NCI-H82 treated with DMSO at 0.1 percent for 48 hours (cell line): ENCODE measurements at regions not wholly inside any gene's neighbourhood (a gene's known extent, or its start where the extent isn't known, plus 50 kb on each side); places are given as distances from the start of the nearest gene placed in this dataset.
"Not testable (repeated sequence)": the region's sequence is repeated elsewhere in the genome, so short reads cannot be mapped to it uniquely, and the experiment has no call there.

Experiments used
- DNase-seq: peaks from one replicate; lab custom pipeline; 2025; ENCODE audit not compliant: unreplicated experiment; lab: John Stamatoyannopoulos, UW

DNA sequence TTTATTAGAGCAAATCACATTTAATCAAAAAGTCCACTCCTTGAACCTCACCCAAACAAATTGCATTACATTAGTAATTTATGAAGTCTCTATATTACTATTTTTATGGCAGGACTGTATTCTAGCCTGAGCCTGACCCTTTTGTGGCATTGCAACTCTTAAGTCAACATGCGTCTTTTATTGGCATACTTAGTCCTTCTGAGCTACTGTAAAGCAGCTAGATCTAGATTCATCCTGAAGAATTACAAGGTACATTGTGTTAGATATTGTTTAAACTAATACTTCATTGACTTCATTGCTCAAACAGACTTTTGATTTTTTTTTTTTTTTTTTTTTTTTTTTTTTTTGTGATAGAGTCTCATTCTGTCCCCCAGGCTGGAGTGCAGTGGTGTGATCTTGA is 1842.5 kb upstream of the CDH9 start:
- no peak for DNase-seq

DNA sequence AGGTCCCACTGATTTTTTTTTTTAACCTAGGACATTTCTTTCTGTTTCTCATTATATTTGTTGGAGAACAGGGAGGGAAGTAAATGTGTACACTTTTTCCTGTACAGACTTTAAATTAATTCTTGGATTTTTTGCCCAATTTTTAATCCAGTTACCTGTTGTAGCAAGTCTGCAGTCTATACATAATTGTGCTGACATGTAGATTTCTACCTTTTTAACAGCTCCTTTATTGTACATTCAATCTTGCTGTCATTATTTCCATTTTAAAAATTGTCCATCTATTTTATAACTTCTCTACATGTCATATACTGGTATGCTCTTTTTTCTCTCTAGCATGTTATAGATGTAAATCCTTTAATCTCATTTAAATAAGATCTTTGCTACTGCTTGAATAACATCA is 1838.7 kb upstream of the CDH9 start:
- no peak for DNase-seq

DNA sequence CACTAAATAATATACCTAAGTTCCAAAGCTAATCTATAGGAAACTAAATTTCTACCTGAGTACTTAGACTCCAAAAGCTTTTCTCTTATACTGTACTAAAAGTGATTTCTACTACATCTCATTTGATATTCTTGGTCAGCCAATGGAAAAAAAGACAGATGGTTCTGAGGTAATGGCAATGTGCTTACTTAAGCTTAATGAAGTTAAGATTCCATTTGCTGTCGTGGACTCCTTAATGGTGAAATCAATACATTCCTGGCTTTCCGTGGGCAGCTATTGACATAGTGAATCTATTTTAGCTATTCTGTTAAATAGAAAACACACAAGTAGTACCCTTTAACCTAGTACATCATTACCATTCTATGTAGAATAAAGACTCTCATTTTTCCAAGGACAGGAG is 1825.6 kb upstream of the CDH9 start:
- peak; percentile 10 for DNase-seq

DNA sequence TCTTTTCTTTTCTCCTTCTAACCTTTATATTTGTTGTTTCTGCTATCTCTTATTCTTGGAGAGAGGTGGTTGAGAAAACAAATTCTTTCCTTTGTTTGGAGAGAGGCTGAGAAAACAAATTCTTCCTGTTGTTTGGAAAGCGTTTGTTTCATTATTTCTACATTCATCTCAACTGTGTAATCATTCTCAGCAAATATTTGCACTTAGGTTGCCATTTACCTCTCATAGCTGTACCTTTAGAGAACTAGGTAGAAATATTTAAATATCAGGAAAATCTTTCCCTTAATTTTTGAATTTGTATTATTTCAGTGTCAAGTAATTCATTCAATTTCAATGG is 1824.4 kb upstream of the CDH9 start:
- no peak for DNase-seq

DNA sequence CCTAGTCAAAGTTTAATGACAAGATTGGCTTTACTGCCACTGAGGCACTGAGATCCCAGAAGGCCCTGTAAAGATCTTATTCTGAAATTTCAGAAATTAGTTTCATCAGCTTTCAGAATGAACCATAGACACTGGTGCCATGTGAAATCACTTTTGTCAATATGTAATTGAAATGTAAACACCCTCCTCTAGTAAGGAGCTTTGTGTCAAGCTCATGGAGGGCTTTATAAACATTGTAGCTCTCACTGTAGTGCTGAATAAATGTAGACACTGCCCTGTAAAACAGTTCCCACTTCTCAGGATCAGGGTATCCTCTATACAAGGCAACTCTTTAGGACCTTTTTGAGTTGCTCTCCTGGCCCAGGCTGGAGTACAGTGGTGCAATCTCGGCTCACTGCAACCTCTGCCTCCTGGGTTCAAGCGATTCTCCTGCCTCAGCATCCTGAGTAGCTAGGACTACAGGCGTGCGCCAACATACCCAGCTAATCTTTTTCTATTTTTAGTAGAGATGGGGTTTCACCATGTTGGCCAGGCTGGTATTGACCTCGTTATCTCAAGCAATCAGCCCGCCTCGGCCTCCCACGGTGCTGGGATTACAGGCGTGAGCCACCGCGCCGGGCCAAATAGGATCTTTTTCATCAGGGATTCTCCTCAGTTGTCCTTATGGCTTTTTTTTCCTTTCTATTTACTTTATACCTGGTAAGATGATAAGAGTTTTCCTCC is 1823.9 kb upstream of the CDH9 start:
- DNase-seq: no peak

DNA sequence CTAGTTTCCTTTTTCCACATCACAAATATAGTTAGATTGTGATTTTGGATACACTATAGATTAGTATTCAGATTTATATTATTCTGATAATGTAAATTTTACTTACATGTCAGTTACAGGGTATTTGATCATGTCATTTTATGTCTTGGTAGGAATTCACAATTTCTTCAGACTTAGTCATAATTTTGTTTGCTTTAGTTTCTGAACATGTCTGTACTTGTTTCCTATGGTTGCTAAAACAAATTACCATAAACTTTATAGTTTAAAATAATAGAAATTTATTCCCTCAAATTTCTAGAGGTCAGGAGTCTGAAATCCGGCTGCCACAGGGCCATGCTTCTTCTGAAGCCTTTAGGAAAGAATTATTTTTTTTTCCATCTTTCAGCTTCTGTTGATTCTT is 1817.2 kb upstream of the CDH9 start:
- DNase-seq: no peak

DNA sequence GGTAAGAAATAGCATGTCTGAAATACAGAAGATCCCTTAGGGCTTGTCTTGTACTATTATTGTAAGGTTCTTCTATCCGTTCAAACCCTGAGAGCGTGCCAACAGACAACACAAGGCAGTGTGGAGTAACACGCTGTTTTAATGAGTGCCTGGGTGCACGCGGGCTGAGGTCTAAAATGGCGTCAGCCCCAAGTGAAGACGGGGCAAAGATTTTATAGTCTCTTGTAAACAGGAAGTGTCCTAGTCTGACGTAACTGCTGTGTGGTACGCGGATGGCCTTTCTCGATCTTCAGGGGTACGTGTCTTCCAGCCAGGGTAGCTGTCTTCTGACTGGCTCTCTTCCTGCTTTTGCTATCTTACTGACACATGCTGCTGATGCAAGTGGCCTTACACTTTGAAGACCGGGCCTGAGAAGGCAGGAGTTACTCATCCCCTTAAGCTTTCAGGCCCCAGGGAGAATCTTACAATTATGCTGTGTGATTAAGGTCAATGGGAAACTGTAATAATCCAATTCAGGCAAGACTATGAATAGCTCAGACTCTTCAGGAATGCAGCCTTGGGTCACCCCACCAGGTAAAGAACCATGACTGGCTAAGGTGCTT is 1812.0 kb upstream of the CDH9 start:
- DNase-seq: no peak

DNA sequence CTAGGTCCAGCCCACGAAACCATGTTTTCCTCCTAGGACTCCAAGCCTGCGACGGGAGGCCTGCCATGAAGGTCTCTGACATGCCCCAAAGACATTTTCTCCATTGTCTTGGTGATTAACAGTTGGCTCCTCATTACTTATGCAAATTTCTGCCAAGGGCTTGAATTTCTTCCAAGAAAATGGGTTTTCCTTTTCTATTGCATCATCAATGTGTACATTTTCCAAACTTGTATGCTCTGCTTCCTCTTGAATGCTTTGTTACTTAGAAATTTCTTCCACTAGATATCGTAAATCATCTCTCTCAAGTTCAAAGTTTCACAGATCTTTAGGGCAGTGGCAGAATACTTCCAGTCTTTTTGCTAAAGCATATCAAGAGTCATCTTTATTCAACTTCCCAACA is 1792.7 kb upstream of the CDH9 start:
- DNase-seq: no peak

DNA sequence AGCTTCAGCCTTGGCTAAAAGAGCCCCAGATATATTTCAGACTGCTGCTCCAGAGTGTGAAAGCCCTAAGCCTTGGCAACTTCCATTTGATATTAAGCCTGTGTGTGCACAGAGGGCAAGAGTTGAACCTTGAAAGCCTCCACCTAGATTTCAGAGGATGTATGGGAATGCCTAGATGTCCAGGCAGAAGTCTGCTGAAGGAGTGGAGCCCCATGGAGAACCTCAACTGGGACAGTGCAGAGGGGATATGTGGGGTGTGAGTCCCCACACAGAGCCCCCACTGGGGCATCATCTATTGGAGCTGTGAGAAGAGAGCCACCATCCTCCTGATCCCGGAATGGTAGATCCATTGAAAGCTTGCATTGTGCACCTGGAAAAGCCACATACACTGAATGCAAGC is 1784.8 kb upstream of the CDH9 start:
- DNase-seq: no peak

DNA sequence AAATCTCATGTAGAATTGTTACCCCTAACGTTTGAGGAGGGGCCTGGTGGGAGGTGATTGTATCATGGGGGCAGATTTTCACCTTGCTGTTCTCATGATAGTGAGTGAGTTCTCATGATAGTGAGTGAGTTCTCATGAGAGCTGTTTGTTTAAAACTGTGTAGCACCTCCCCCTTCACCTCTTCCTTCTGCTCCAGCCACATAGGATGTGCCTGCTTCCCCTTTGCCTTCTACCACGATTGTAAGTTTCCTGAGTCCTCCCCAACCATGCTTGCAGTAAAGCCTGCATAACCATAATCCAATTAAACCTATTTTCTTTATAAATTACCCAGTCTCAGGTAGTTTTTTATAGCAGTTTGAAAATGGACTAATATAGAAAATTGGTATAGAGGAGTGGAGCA is 1783.7 kb upstream of the CDH9 start:
- DNase-seq: no peak

DNA sequence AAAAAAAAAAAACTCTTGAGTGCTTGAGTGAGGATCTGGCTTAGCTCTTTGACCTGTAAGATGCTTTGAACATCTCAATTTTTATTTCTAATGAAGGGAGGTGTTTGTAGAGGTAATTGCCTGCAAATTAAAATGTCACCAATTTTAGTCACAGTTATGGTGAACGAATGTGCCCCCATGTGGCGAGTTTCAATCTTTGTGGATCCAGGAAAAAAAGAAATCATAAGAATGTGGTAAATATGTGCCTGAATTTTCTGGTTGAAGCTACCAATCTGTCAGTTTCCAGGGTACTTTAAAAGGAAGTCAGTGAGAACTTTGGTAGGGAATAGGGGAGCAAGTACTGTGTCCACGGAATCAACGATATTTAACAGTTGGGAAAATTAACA is 1772.4 kb upstream of the CDH9 start:
- no peak for DNase-seq

DNA sequence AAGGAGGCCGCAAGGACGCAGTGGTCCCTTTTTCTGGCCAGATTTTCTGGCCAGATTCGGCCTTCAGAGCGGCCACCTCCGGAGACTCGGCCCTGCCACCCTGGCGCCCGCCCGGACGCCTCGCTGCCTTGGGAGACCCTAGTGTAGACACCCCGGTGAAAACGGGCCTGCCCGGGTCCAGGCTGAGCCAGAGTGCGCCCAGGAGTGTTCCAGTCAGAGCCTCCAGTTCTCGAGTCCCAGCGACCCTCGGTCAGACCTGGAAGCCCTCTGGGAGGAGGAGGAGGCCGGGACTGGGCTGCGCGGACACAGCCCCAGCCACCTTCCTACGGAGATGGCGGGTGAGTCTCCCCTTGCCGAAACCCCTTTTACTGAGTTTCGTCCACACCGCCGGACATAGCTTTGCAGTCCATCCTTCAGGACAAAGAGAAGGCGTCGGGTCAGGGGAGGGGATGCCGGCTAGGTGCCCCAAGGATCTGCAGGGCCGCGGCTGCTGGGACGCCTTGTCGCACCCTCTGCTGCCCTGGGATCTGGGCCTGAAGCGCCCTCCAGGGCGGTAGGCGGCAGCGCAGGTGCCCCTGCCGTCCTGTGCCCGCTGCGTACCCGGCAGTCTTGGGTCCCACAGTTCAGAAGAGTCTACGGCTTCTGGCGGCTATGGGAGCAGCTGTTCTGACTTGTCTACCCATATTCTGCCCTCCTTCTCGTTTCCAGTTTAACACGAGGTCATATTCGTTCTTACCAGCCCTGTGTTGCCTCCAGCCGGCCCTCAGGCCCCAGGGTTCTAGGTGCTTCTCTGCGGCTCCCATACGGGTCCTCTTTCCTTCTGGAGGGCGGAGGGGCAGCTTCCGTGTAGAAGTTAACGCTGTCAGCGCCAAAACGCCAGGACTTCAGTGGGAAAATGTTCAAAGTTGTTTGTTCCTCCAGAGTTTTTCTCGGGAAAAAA is 1771.7 kb upstream of the CDH9 start:
- DNase-seq: no peak

DNA sequence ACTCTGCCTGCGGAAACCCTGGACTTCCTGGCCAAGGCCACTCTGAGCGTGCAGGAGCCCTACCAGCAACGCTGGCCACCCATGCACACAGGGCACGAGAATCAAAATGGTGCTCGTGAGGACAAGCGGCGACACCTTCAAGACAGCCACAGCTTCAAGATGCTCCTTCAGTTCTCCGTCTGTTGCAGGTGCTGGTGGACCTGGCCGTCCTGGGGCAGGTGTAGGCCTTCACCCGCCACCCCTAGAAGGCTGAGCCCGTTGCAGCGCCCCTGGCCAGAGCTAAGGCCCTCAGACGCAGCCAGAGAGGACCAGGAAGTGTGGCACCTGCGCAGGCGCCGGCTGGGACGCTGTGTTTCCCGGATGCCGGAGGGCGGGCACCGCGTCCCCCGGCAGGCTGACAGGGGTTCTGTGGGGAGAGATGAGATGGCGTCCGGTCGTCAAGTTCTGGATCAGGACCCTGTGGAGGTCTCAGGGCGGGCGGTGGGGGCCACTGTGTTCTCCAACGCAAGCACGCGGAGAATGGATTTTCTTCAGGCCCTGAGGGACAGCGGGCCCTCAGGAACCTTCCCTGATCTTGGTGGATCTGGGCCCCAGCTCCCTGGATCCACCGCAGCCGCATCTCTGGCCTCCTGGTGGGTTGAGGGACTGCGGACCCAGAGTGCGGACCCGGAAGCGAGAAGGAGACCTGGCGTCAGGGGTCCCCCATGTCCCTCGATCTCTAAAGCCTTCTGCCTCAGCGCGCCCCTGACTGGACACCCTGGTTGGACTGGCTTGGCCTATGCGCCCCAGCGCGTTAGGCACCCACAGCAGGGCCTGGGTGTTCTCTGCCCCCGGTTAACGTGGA is 1770.8 kb upstream of the CDH9 start:
- DNase-seq: no peak

DNA sequence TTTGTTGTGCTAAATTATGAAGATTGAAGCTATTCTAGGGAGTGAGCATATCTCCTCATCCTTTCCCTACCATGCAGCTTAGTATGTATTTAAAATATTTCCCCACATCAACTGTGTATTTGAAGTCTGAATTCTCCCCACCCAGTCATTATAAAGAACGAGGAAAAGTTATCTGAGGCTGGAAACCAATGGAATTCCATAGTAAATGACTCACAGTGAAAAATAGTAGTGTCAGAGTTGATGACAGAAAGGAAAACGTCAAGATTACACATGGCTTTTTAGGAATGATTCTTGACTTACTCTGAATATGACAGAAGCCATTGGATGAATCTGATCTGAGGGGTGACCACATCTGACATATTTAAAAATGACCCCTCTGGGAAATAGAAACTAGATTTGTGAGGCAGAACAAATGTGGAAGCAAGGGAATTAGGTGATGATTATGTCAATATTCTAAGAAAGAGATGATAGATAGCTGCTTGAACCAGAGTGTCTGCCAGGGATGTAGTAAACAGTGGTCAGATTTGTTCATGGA is 1768.9 kb upstream of the CDH9 start:
- DNase-seq: no peak

DNA sequence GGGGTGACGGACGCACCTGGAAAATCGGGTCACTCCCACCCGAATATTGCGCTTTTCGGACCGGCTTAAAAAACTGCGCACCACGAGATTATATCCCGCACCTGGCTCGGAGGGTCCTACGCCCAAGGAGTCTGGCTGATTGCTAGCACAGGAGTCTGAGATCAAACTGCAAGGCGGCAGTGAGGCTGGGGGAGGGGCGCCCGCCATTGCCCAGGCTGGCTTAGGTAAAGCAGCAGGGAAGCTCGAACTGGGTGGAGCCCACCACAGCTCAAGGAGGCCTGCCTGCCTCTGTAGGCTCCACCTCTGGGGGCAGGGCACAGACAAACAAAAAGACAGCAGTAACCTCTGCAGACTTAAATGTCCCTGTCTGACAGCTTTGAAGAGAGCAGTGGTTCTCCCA is 1760.6 kb upstream of the CDH9 start:
- DNase-seq: not testable (repeated sequence)

DNA sequence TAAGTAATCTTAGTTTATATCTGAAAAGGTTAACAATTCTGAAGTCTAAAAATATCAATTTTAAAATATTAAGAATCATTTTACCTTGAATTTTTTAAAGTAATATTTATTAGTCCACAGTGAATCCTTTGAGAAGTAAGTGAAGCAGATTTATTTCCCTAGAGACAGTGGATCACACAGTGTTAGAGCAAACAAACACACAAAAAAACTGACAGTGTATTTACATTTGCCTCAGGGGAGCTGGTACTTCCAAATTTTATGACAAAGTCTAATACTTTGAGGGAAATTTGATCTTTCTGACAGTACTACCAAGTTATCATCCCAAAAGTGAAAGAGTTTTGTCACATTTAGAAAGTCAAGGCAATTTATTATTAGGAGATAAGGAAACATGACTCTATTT is 1750.6 kb upstream of the CDH9 start:
- DNase-seq: no peak

DNA sequence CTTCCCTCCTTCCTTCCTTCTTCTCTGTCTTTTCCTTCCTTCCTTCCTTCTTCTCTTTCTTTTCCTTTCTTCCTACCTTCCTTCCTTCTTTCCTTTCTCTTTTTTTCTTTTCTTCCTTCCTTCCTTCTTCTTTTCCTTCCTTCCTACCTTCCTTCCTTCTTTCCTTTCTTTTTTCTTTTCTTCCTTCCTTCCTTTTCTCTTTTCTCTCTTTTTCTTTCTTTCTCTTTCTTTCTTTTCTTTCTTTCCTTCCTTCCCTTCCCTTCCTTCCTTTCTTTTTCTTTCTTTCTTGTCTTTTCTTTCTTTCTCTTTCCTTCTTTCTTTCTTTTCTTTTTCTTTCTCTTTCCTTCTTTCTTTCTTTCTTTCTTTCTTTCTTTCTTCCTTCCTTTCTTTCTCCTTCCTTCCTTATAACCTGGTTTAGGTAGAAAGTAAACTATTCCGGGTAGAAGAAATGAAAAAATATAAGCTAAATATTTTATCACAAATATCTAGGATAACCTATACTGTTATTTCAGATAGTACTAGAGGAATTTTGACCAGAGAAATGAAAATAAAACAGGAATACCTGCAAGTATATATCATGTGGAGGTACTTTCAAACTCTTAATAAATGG is 1741.8 kb upstream of the CDH9 start:
- DNase-seq: no peak

DNA sequence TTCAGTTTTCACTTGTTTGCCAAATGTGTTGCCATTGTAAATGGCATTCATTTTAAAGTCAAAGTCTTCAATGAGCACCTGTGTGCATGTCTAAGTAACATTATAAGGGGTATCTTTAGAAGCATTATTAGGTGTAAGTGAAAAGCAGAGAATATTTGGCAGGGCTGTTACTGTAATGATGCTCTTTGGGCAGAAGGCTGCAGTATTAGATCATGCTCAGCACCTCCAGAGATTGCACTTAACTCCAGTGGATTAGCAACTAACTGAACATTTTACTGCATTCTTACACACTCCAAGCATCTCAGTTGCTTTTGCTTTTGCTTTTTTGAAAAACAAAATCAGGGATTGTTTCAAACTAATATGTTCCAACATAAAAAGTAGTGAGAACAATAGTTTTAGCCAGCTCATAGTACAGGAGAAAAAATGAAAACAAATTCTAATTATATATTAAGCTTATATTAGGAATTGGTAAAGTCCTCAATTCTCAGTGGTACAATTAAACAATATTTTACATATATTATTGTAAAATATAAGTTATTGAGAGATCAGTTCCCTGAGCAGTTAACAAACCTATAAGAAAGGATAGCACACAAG is 1740.9 kb upstream of the CDH9 start:
- peak; percentile 1 for DNase-seq

DNA sequence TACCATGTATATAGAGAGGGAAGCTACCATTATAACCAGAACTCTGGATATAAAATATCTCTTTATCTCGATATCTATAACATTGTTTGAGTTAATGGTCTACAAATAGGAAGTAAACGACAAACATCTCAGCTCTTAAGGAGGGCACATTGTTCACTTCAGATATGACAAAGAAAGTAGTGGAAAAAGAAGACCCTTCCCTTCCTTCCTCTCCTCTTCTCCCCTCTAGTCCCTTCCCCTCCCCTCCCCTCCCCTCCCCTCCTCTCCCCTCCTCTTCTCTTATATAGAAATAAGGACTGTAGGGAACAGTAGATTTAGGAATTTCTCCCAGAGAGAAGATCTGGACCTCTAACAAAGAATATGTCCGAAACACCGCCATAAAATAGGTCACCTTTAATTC is 1731.9 kb upstream of the CDH9 start:
- DNase-seq: no peak

DNA sequence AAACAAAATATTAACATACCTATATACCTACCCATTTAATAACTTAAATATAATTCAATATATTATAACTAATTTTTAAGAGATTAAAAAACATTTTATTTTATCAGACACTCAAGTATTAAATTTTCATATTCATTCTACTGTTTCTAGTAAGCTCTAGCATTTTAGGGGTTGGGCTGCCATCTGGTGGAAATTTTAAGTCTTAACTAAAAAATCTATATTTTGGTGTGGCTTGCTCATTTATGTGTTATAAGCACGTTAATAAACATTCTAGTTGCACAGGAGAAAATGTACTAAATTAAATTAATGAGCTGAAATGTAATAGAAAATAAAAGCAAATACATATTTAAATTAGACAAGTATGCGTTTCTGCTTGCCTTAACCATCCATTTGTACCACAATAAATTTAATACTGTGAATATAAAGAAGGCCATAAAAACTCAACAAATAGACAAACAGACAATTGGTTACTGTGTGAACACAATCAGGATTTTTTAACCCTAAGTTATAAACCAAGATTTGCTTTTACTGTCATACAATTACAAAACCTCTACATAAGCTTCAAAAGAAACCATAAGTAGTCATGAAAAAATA is 1728.3 kb upstream of the CDH9 start:
- DNase-seq: peak; percentile 36
